SH-SY5Y (cell line): ENCODE measurements at regions not wholly inside any gene's neighbourhood (a gene's known extent, or its start where the extent isn't known, plus 50 kb on each side); places are given as distances from the start of the nearest gene placed in this dataset.

Experiments
- GATA2 ChIP-seq: IDR thresholded peaks from 2 replicates; pipeline ENCODE4 v1.6.1; 2011; ENCODE audit warnings: mild to moderate bottlenecking, low read depth, low read length
- GATA3 ChIP-seq: IDR thresholded peaks from 2 replicates; pipeline ENCODE4 v1.6.1; 2011; ENCODE audit warnings: low read depth, mild to moderate bottlenecking, low read length, moderate library complexity

DNA sequence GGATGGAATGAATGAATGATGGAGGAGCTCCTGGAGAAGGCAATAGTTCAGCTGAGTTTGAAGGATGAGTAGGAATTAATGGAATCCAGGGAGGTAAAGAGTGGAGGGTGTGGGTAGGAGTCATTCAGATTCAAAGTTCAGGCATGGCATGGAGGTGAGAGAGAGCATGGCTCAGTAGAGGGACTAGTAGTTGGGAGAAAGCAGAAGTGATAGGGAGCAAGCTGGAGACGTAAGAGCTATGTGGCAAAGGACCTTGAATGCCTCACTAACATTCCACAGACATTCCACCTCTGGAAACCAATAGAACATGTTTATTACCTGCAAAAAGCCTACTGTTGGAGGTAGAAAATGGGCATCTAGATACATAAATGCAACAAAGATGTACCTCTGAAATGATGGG lies 170.1 kb downstream of the HAUS1 start:
- TF ChIP-seq GATA2 (no peak), GATA3 (no peak)

GRCh38 chr18:46275370-46275769 lies 171.2 kb downstream of the HAUS1 start:
- TF ChIP-seq GATA2 = no peak
- no peak for TF ChIP-seq GATA3

GRCh38 chr18:46276748-46277147 lies 172.6 kb downstream of the HAUS1 start:
- no peak for TF ChIP-seq GATA2
- TF ChIP-seq GATA3 = no peak

- no peak for TF ChIP-seq GATA2
- no peak for TF ChIP-seq GATA3
Observed at GRCh38 chr18:46278481-46279465, 174.6 kb downstream of the HAUS1 start.

DNA sequence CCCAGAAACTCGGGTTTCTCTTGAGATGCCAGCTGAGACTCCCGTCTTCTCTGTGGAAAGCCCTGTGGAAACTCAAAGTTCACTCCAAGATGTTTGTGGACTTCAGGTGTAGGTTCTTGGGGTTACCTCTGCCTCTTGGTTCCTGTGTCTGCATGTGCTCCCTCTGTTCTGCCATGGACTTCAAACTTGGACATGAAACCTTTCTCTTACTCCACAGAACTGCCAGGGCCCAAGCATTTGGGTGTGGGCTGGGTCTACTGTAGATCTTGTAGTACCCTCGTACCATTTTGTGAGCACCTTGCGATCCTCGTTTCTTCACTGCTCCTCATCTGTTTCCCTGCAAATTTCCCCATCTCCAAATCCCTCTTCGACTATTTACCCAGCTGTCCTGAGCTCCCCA lies 175.5 kb downstream of the HAUS1 start:
- TF ChIP-seq GATA3 = no peak
- TF ChIP-seq GATA2 = no peak

- TF ChIP-seq GATA3 (no peak), GATA2 (no peak)
Observed at GRCh38 chr18:46281185-46282176, 177.3 kb downstream of the HAUS1 start.

DNA sequence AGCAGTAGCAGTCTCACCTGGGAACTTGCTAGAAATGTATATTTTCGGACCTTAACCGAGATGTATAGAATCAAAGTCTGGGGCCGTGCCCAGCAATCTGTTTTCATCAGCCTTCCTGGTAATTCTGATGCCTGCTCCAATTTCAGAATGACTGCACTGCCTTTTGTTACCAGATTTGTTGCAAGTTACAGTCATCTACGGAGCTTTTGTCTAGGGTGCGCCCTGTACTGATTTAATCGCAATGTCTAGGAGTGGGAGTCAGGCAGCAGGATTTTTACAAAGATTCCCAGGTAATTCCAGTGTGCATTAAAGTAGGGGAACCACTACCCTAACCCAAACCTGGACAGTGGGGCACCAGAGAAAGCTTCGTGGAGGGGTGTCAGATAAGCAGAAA lies 178.0 kb downstream of the HAUS1 start:
- TF ChIP-seq GATA2 (no peak), GATA3 (no peak)

DNA sequence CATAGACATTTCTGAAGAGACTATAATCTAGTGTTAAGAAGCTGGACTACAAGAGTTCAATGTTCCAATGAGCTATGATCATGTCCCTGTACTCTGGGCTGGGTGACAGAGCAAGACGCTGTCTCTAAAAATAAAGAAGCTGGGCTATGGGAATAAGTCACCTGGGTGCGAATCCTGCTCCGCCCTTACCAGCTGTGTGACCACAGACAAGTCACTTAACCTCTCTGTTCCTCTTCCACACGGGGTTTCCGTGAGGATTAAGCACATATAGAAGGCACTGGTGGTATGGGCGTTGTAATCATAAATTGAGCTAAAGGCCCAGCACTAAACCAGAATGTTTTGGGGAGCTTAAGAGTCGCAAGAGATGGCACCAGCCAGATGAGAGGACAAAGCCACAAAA lies 178.5 kb downstream of the HAUS1 start:
- TF ChIP-seq GATA3 (no peak), GATA2 (no peak)

GRCh38 chr18:46283268-46283667 lies 179.1 kb downstream of the HAUS1 start:
- TF ChIP-seq GATA3 (no peak), GATA2 (no peak)

GRCh38 chr18:46283895-46284295 lies 179.7 kb downstream of the HAUS1 start:
- no peak for TF ChIP-seq GATA2
- no peak for TF ChIP-seq GATA3

- no peak for TF ChIP-seq GATA3
- TF ChIP-seq GATA2 = no peak
Observed at GRCh38 chr18:46289463-46289862, 185.3 kb downstream of the HAUS1 start.

GRCh38 chr18:46289931-46290330 lies 185.7 kb downstream of the HAUS1 start:
- TF ChIP-seq GATA2 = no peak
- TF ChIP-seq GATA3 = no peak

DNA sequence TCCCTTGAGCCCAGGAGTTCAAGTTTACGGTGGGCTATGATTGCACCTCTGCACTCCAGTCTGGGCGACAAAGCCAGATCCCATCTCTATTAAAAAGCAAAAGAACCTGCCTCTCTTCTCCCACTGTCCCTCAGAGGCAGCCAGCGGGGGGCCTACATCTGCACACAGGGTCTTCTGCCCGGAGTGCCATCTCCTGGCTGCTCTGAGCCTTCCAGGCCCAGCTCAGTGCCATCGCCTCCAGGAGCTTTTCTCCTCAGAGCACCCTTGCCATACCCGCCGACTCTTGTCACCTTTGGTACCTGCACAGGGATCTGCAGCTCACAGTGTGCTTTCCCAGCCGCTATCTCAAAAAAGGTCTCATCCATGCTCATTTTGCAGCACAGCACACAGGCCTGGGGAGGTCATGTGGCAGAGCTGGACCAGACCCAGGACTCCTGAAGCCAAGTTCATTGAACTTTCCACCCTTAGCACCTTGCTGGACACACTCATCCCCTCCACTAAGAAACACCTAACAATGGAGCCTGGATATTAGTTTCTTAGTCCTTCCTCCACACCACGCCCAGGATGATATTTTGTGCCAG lies 186.3 kb downstream of the HAUS1 start:
- TF ChIP-seq GATA2 = no peak
- no peak for TF ChIP-seq GATA3

DNA sequence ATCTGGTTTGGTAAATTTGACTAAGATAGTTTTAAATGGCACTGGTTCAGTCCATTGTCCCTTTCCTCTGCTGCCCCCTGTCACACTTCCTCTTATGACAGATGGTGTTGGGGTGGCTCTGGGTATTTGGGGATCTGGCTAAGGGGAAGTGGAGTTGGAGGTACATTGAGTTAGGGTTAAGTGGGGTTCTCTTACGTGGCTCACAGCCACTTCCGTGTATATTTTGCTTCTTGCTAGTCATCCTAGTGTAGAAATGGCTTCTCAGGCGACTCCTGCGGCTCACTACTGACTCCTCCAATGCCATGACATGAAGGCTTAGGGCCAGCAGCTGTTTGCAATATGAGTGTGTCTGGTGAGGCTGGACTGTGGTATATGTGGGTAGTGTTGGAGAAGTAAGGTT lies 187.0 kb downstream of the HAUS1 start:
- TF ChIP-seq GATA3 (no peak), GATA2 (no peak)

DNA sequence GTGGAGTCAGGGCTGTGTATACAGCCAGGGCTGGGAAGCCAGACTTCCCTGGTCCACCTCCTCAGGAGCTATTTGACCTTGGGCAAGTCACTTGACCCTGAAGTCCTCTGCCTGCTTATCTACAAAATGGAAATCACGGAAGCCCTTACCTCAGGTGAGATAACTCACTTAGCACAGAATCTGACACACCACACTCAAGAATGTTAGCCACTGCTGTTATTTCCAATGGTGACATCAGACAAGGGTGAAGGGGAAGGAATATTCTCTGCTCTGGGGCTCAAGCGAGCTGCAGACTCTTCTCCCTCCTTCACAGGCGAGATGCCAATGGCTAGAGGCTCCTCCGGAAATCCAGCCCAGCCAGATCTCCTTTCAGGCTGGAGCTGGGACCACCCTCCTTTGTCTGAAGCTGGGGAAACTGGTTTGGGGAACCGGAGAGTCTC lies 189.6 kb downstream of the HAUS1 start:
- TF ChIP-seq GATA3 (no peak), GATA2 (no peak)

DNA sequence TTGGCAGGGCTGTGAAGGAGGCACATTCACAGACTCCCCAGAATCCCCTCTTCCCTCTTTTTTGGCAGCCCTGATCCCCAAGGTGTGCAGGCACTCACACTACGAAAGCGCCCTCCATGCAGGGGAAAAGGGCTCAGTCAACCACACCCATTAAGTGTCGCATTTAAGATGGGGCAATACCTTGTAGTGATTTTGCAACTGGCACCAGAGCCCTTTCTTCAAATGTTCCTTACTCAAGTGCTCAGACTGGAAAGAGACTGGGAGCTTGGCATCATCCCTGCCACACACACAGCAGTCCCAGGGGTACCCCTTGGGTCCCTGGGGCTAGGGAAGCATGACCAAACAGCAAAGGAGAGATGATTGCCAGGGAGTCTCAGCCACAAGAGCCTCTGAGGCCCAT lies 190.1 kb downstream of the HAUS1 start:
- TF ChIP-seq GATA3 (no peak), GATA2 (no peak)
